ENCODE measurements at regions not wholly inside any gene's neighbourhood (a gene's known extent, or its start where the extent isn't known, plus 50 kb on each side); places are given as distances from the start of the nearest gene placed in this dataset.
"Not testable (repeated sequence)": the region's sequence is repeated elsewhere in the genome, so short reads cannot be mapped to it uniquely, and the experiment has no call there.

GRCh38 chr10:77727481-77727880 is 89.9 kb upstream of the KCNMA1 start:
- CTCF ChIA-PET = interaction anchor here (1.4 kb wide), 1 partner anchor 16 kb away, joined by 3 read pairs; no protein-coding TSS in a partner anchor
- no peak for TF ChIP-seq CTCF (IDR thresholded peaks at IDR 0.05; ENCODE audit: low read depth, low read length)
- Histone ChIP-seq H3K9me3 (ENCODE audit: control insufficient read depth, insufficient read depth, low read length) (peaks cover 3% of the 10 kb centered on the region; the same call in 1 of the 2 replicates), H3K27ac (ENCODE audit: low read depth, low read length) (no peak overlapping the region), H3K27me3 (ENCODE audit: control insufficient read depth, insufficient read depth, low read length) (no peaks in the 10 kb centered on the region), H3K4me3 (ENCODE audit: low read depth, low read length) (no peak overlapping the region)
- no peak for DNase-seq (ENCODE audit: low read depth, low spot score)
- POLR2A ChIA-PET = no interaction called here

- Histone ChIP-seq H3K27ac (ENCODE audit: low read depth, low read length) (no peak overlapping the region), H3K27me3 (ENCODE audit: control insufficient read depth, insufficient read depth, low read length) (no peaks in the 10 kb centered on the region), H3K4me3 (ENCODE audit: low read depth, low read length) (no peak overlapping the region), H3K9me3 (ENCODE audit: control insufficient read depth, insufficient read depth, low read length) (peaks cover 3% of the 10 kb centered on the region; the same call in 1 of the 2 replicates)
- POLR2A ChIA-PET = no interaction called here
- CTCF ChIA-PET = interaction anchor here (1.4 kb wide), 1 partner anchor 15 kb away, joined by 3 read pairs; no protein-coding TSS in a partner anchor
- DNase-seq (ENCODE audit: low read depth, low spot score) = no peak
- no peak for TF ChIP-seq CTCF (IDR thresholded peaks at IDR 0.05; ENCODE audit: low read depth, low read length)
Measured at GRCh38 chr10:77726732-77727131, 89.1 kb upstream of the KCNMA1 start.

GRCh38 chr10:77726301-77726700 is 88.7 kb upstream of the KCNMA1 start:
- H3K4me3 ChIP-seq (ENCODE audit: low read depth, low read length) = no peak overlapping the region
- no peaks in the 10 kb centered on the region for H3K27me3 ChIP-seq (ENCODE audit: control insufficient read depth, insufficient read depth, low read length)
- POLR2A ChIA-PET = no interaction called here
- CTCF ChIA-PET = interaction anchor here (1.4 kb wide), 1 partner anchor 15 kb away, joined by 3 read pairs; no protein-coding TSS in a partner anchor
- no peak for DNase-seq (ENCODE audit: low read depth, low spot score)
- H3K27ac ChIP-seq (ENCODE audit: low read depth, low read length) = no peak overlapping the region
- TF ChIP-seq CTCF (IDR thresholded peaks at IDR 0.05; ENCODE audit: low read depth, low read length) = no peak
- peaks cover 3% of the 10 kb centered on the region; the same call in 1 of the 2 replicates for H3K9me3 ChIP-seq (ENCODE audit: control insufficient read depth, insufficient read depth, low read length)

- POLR2A ChIA-PET = no interaction called here
- Histone ChIP-seq H3K9me3 (ENCODE audit: control insufficient read depth, insufficient read depth, low read length) (peaks cover 3% of the 10 kb centered on the region; the same call in 1 of the 2 replicates), H3K4me3 (ENCODE audit: low read depth, low read length) (no peak overlapping the region), H3K27me3 (ENCODE audit: control insufficient read depth, insufficient read depth, low read length) (no peaks in the 10 kb centered on the region), H3K27ac (ENCODE audit: low read depth, low read length) (no peak overlapping the region)
- CTCF ChIA-PET = no interaction called here
- no peak for TF ChIP-seq CTCF (IDR thresholded peaks at IDR 0.05; ENCODE audit: low read depth, low read length)
- DNase-seq (ENCODE audit: low read depth, low spot score) = no peak
Measured at GRCh38 chr10:77724820-77725219, 87.2 kb upstream of the KCNMA1 start.

- H3K27ac ChIP-seq (ENCODE audit: low read depth, low read length) = no peak overlapping the region
Measured at GRCh38 chr10:77723376-77723775, 85.8 kb upstream of the KCNMA1 start.

GRCh38 chr10:77722956-77723355 is 85.3 kb upstream of the KCNMA1 start:
- CTCF ChIA-PET = interaction anchor here (0.7 to 3.5 kb wide), 4 partner anchors 11 to 558 kb away, joined by 3 to 23 read pairs (median 8); no protein-coding TSS in a partner anchor
- DNase-seq (ENCODE audit: low read depth, low spot score) = not testable (repeated sequence)

More at GRCh38 chr10:77723376-77723775, 85.8 kb upstream of the KCNMA1 start:
- DNase-seq (ENCODE audit: low read depth, low spot score) = no peak
- TF ChIP-seq CTCF (IDR thresholded peaks at IDR 0.05; ENCODE audit: low read depth, low read length) = no peak
- ChIA-PET POLR2A (no interaction called here), CTCF (interaction anchor here (3.3 to 3.5 kb wide), 2 partner anchors 11 to 558 kb away, joined by 10 to 23 read pairs; no protein-coding TSS in a partner anchor)
- peaks cover 3% of the 10 kb centered on the region; the same call in 1 of the 2 replicates for H3K9me3 ChIP-seq (ENCODE audit: control insufficient read depth, insufficient read depth, low read length)
- no peaks in the 10 kb centered on the region for H3K27me3 ChIP-seq (ENCODE audit: control insufficient read depth, insufficient read depth, low read length)
- H3K4me3 ChIP-seq (ENCODE audit: low read depth, low read length) = no peak overlapping the region

More at GRCh38 chr10:77722956-77723355, 85.3 kb upstream of the KCNMA1 start:
- H3K9me3 ChIP-seq (ENCODE audit: control insufficient read depth, insufficient read depth, low read length); H3K27me3 ChIP-seq (ENCODE audit: control insufficient read depth, insufficient read depth, low read length); H3K27ac ChIP-seq (ENCODE audit: low read depth, low read length); POLR2A ChIA-PET; H3K4me3 ChIP-seq (ENCODE audit: low read depth, low read length): not testable (repeated sequence)

Measured in AG04450 (cell line).